Brain microvascular endothelial cell (primary cell): ENCODE measurements at regions not wholly inside any gene's neighbourhood (a gene's known extent, or its start where the extent isn't known, plus 50 kb on each side); places are given as distances from the start of the nearest gene placed in this dataset.

ENCODE experiments used
- DNase-seq: peaks from one replicate; pipeline ENCODE4 v3.0.0-alpha.2; 2020
- H3K27ac ChIP-seq: fragments of 250-450 bp; sonication (Bioruptor Pico); 2 replicates; pipeline ENCODE4 v1.5.1; 2020; ENCODE audit warnings: mild to moderate bottlenecking, moderate library complexity
- H3K27me3 ChIP-seq: fragments of 250-450 bp; sonication (Bioruptor Pico); replicated peaks from 2 replicates; pipeline ENCODE4 v1.5.1; 2020; ENCODE audit warnings: mild to moderate bottlenecking
- H3K36me3 ChIP-seq: fragments of 250-450 bp; sonication (Bioruptor Pico); replicated peaks from 2 replicates; pipeline ENCODE4 v1.5.1; 2020; ENCODE audit warnings: mild to moderate bottlenecking
- H3K4me3 ChIP-seq: 2 replicates; pipeline ENCODE4 v1.5.1; 2011; ENCODE audit warnings: low read depth, mild to moderate bottlenecking, control low read depth, low read length, moderate library complexity
- in situ Hi-C: cut with HindIII; loops from 2 replicates; pipeline ENCODE4 v1.10.0; 2017; ENCODE audit warnings: low sequenced_read_pairs, low pct_ligation_motif_present
- TF ChIP-seq, protein P1 (sequence below): IDR thresholded peaks from 2 replicates; pipeline ENCODE4 v1.5.1; 2011; ENCODE audit warnings: low read depth, mild to moderate bottlenecking, moderate library complexity, low read length, control low read depth, inconsistent platforms; ENCODE audit errors: missing control alignments

DNA sequence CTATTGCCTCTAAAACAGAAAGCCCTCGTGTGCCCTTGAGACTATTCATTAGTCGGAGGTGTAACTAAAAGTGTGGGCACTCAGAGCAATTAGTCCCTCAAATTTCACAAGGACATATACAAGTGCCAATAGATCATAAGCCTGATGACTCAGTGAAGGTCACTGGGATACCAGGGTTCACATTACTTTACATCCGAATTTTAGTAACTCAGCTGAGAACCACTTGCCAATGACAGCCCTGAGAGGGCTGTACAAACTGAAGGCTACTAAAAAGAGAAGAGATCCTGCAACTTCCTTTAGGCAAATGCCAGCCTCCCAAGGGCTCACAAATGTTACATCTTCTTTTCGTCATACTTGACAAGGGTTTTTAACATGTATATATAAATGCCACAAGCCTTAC is 369.6 kb downstream of the TENT5A start:
- DNase-seq = no peak
- TF ChIP-seq, protein P1, sequence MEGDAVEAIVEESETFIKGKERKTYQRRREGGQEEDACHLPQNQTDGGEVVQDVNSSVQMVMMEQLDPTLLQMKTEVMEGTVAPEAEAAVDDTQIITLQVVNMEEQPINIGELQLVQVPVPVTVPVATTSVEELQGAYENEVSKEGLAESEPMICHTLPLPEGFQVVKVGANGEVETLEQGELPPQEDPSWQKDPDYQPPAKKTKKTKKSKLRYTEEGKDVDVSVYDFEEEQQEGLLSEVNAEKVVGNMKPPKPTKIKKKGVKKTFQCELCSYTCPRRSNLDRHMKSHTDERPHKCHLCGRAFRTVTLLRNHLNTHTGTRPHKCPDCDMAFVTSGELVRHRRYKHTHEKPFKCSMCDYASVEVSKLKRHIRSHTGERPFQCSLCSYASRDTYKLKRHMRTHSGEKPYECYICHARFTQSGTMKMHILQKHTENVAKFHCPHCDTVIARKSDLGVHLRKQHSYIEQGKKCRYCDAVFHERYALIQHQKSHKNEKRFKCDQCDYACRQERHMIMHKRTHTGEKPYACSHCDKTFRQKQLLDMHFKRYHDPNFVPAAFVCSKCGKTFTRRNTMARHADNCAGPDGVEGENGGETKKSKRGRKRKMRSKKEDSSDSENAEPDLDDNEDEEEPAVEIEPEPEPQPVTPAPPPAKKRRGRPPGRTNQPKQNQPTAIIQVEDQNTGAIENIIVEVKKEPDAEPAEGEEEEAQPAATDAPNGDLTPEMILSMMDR = no peak
- no peaks in the 10 kb centered on the region for H3K27me3 ChIP-seq
- H3K4me3 ChIP-seq = no peak overlapping the region
- no peak overlapping the region for H3K27ac ChIP-seq
- in situ Hi-C loops = no loop called here
- H3K36me3 ChIP-seq = no peaks in the 10 kb centered on the region

GRCh38 chr6:81381382-81381916 is 371.0 kb downstream of the TENT5A start:
- no peak for DNase-seq
- in situ Hi-C loops = no loop called here
- Histone ChIP-seq H3K36me3 (no peaks in the 10 kb centered on the region), H3K4me3 (no peak overlapping the region), H3K27me3 (no peaks in the 10 kb centered on the region), H3K27ac (no peak overlapping the region)
- TF ChIP-seq, protein P1 = no peak

GRCh38 chr6:81380718-81381338 is 371.7 kb downstream of the TENT5A start:
- TF ChIP-seq, protein P1 = no peak
- DNase-seq = no peak
- Histone ChIP-seq H3K27ac (no peak overlapping the region), H3K36me3 (no peaks in the 10 kb centered on the region), H3K27me3 (no peaks in the 10 kb centered on the region), H3K4me3 (no peak overlapping the region)
- in situ Hi-C loops = no loop called here

- Histone ChIP-seq H3K36me3 (no peaks in the 10 kb centered on the region), H3K27ac (no peak overlapping the region), H3K4me3 (no peak overlapping the region), H3K27me3 (no peaks in the 10 kb centered on the region)
- TF ChIP-seq, protein P1 = no peak
- DNase-seq = no peak
- in situ Hi-C loops = no loop called here
These were observed 375.7 kb downstream of the TENT5A start for GRCh38 chr6:81376745-81377144.

- in situ Hi-C loops = no loop called here
- Histone ChIP-seq H3K27me3 (no peaks in the 10 kb centered on the region), H3K36me3 (no peaks in the 10 kb centered on the region), H3K27ac (no peak overlapping the region), H3K4me3 (no peak overlapping the region)
- DNase-seq = no peak
- TF ChIP-seq, protein P1 = no peak
These were observed 379.1 kb downstream of the TENT5A start for GRCh38 chr6:81373414-81373813.

DNA sequence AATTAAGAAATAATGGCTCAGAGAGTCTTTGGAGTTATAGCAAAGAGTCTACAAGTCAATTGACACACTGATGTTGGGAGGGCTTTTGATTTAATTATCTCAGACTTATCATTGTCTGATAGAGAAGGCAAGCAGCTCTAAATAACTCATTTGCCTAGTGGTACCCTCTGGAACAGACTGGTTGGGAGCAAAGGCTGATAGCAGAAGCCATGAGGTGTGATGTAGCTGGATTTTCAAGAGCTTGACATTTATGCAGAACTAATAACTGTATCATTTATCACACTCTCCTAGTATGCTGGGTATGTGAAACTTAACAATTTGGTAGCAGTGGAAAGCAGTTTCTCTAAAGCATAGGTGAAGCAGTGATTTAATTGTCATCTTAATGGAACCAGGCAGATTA is 380.6 kb downstream of the TENT5A start:
- DNase-seq = no peak
- TF ChIP-seq, protein P1 = no peak
- no peak overlapping the region for H3K27ac ChIP-seq
- H3K36me3 ChIP-seq = no peaks in the 10 kb centered on the region
- in situ Hi-C loops = no loop called here
- no peak overlapping the region for H3K4me3 ChIP-seq
- no peaks in the 10 kb centered on the region for H3K27me3 ChIP-seq
